Thyroid gland (tissue), 4 donors: ENCODE measurements at regions not wholly inside any gene's neighbourhood (a gene's known extent, or its start where the extent isn't known, plus 50 kb on each side); places are given as distances from the start of the nearest gene placed in this dataset.

ENCODE experiments used
- POLR2A ChIP-seq, 2 donors: fragments of 450-650 bp; IDR thresholded peaks; one replicate each; pipeline ENCODE4 v1.6.1; 2017; ENCODE audit warnings: antibody characterized with exemption in 2 of 2, mild to moderate bottlenecking in 2 of 2, moderate library complexity in 1 of 2
- TF ChIP-seq, protein P1 (sequence below), 6 experiments: fragments of 200-600 bp in 3 of 6; fragments of 450-650 bp in 3 of 6; sonication (generic) in 3 of 6; IDR thresholded peaks; one replicate each; pipeline ENCODE4 v1.5.1; 2016 to 2019; ENCODE audit warnings: antibody characterized with exemption in 6 of 6, mild to moderate bottlenecking in 2 of 6, inconsistent platforms in 1 of 6, moderate library complexity in 1 of 6

DNA sequence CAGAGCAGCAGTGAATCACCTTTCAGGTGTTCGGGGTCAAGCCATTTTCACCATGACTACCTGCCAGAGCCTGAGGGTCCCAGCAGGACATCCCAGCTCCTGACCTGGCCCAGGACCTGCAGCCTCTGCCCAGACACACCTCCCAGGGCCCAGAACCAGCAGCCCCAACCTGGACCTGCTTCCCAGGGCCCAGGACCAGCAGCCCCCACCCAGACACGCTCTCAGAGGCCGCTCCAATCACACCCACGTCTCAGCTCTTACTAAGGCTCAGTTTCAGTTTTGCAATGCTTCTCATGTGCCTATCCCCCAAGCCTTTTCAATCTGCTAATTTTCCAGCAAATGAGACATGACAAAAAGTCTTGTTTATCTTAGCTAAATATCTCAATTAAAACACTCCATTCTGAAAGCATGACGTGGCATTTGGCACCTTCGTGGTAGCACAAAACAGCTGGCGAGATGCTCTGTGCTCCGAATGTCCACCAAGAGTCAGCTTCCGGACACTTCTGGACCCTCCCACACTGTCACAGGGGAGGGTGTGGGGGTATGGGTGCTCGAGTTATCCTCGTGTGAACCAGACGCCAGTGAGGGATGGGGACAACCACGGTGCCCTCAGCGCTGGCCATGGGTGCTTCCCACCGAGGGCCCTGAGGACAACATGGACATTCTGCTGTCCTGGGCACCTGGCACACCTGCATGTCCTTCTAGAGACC, 253.2 kb downstream of the DLL1 start:
- TF ChIP-seq, protein P1, sequence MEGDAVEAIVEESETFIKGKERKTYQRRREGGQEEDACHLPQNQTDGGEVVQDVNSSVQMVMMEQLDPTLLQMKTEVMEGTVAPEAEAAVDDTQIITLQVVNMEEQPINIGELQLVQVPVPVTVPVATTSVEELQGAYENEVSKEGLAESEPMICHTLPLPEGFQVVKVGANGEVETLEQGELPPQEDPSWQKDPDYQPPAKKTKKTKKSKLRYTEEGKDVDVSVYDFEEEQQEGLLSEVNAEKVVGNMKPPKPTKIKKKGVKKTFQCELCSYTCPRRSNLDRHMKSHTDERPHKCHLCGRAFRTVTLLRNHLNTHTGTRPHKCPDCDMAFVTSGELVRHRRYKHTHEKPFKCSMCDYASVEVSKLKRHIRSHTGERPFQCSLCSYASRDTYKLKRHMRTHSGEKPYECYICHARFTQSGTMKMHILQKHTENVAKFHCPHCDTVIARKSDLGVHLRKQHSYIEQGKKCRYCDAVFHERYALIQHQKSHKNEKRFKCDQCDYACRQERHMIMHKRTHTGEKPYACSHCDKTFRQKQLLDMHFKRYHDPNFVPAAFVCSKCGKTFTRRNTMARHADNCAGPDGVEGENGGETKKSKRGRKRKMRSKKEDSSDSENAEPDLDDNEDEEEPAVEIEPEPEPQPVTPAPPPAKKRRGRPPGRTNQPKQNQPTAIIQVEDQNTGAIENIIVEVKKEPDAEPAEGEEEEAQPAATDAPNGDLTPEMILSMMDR (IDR thresholded peaks at IDR 0.05) = no peak
- TF ChIP-seq POLR2A (IDR thresholded peaks at IDR 0.05) = no peak
